ENCODE measurements at regions not wholly inside any gene's neighbourhood (a gene's known extent, or its start where the extent isn't known, plus 50 kb on each side); places are given as distances from the start of the nearest gene placed in this dataset.

DNA sequence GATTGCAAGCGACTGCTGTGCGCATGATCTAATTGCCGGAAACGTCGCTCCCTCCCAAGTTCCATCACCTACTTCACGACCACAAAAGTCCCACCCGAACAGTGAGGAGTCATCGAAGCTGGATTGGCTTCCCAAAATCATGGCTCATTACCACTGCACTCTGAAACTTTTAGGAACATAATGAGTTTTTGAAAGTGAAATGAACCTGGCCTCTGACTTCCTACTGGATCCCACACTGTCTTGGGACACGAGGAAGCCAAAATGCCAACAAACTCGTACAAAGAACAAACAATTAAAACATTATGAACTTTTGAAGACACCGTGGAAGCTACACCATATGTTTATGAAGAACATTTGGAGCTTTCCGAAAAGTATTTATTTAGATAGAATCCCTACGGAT is 334.8 kb upstream of the TMPO start:
- Histone ChIP-seq H3K9me3 (no peaks in the 10 kb centered on the region), H3K36me3 (no peaks in the 10 kb centered on the region), H3K27ac (no peak overlapping the region), H3K4me1 (no peaks in the 10 kb centered on the region), H3K27me3 (no peaks in the 10 kb centered on the region), H3K4me3 (replicated peaks in 1 of 3) (no peak overlapping the region)
- TF ChIP-seq, protein P1, sequence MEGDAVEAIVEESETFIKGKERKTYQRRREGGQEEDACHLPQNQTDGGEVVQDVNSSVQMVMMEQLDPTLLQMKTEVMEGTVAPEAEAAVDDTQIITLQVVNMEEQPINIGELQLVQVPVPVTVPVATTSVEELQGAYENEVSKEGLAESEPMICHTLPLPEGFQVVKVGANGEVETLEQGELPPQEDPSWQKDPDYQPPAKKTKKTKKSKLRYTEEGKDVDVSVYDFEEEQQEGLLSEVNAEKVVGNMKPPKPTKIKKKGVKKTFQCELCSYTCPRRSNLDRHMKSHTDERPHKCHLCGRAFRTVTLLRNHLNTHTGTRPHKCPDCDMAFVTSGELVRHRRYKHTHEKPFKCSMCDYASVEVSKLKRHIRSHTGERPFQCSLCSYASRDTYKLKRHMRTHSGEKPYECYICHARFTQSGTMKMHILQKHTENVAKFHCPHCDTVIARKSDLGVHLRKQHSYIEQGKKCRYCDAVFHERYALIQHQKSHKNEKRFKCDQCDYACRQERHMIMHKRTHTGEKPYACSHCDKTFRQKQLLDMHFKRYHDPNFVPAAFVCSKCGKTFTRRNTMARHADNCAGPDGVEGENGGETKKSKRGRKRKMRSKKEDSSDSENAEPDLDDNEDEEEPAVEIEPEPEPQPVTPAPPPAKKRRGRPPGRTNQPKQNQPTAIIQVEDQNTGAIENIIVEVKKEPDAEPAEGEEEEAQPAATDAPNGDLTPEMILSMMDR (IDR thresholded peaks at IDR 0.05): no peak
- TF ChIP-seq POLR2A (IDR thresholded peaks at IDR 0.05): no peak
- 85 to 91% methylated on average over 13 of the region's 13 CpGs for WGBS, 2 donors
- intact Hi-C loops (cut with DNase I): no loop called here
- no peak for DNase-seq

DNA sequence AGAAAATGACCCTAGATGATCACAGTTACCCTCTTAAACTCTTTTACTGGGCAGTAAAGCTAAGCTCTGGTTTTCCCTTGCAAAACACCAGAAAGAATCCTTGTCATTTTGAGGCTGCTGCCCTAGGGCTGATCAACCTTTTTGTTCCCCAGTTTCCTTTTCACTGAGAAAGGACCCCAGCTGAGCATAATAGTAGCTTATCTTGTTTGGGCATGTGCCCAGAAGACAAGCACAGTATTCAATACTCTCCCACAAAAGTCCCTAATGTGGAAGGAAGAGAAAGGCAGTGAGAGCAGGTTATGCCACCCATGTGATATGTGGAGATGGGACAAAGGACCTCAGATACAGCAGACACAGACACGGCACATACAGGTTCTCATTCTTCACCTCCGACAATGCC is 332.6 kb upstream of the TMPO start:
- no peak overlapping the region for H3K4me3 ChIP-seq (replicated peaks in 1 of 3)
- no peak overlapping the region for H3K27ac ChIP-seq
- no peaks in the 10 kb centered on the region for H3K9me3 ChIP-seq
- TF ChIP-seq, protein P1 (IDR thresholded peaks at IDR 0.05): no peak
- TF ChIP-seq POLR2A (IDR thresholded peaks at IDR 0.05): no peak
- intact Hi-C loops (cut with DNase I): no loop called here
- H3K27me3 ChIP-seq: no peaks in the 10 kb centered on the region
- DNase-seq: no peak
- 95 to 97% methylated on average over 2 of the region's 2 CpGs for WGBS, 2 donors
- no peaks in the 10 kb centered on the region for H3K36me3 ChIP-seq
- no peaks in the 10 kb centered on the region for H3K4me1 ChIP-seq

DNA sequence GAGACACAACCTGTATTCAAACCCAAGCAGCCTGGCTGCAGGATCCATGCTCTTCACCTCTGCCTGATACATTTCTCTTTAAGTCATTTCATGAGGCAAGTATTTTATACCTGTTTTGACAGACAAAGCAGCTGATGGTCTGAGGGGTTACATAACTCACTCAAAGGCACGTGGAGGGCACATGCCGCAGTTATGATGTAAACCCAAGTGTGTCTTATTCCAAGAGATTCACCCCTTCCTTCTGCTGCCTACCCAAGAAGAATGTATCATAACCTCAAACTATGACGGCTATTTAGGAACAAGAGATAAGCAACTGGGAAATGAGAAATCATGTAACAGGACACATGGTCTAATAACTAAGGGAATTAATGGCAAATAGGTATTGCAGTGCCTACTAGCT is 329.8 kb upstream of the TMPO start:
- Histone ChIP-seq H3K9me3 (no peaks in the 10 kb centered on the region), H3K36me3 (no peaks in the 10 kb centered on the region), H3K4me1 (no peaks in the 10 kb centered on the region), H3K27me3 (no peaks in the 10 kb centered on the region), H3K4me3 (replicated peaks in 1 of 3) (no peak overlapping the region), H3K27ac (no peak overlapping the region)
- no peak for TF ChIP-seq POLR2A (IDR thresholded peaks at IDR 0.05)
- TF ChIP-seq, protein P1 (IDR thresholded peaks at IDR 0.05): no peak
- WGBS, 2 donors: 69 to 70% methylated on average over 3 of the region's 3 CpGs
- intact Hi-C loops (cut with DNase I): no loop called here
- DNase-seq: no peak

DNA sequence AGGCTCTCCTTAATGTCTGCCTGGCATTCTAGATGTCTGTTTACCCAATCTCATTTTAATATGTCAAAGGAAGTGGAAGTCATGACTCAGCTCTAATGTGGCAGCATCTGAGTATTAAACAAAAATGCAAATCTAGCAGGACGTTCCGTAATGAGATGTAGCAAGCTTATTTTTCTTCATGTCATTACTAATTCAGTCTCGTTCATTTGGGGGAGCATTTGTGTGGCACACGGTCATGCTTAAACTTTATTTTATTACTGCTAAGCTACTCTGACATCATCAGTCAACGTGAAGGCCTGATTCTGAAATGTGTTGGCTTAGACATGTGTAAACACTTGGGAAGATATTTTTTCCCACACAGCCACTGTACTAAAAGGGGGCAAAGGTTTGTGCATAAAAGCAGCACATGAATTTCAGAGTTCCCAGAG is 326.7 kb upstream of the TMPO start:
- Histone ChIP-seq H3K27ac (no peak overlapping the region), H3K27me3 (no peaks in the 10 kb centered on the region), H3K9me3 (no peaks in the 10 kb centered on the region), H3K4me1 (no peaks in the 10 kb centered on the region), H3K4me3 (replicated peaks in 1 of 3) (no peak overlapping the region), H3K36me3 (no peaks in the 10 kb centered on the region)
- WGBS, 2 donors: 75 to 81% methylated on average over 5 of the region's 5 CpGs
- intact Hi-C loops (cut with DNase I): no loop called here
- TF ChIP-seq, protein P1 (IDR thresholded peaks at IDR 0.05): no peak
- no peak for TF ChIP-seq POLR2A (IDR thresholded peaks at IDR 0.05)
- DNase-seq: no peak

DNA sequence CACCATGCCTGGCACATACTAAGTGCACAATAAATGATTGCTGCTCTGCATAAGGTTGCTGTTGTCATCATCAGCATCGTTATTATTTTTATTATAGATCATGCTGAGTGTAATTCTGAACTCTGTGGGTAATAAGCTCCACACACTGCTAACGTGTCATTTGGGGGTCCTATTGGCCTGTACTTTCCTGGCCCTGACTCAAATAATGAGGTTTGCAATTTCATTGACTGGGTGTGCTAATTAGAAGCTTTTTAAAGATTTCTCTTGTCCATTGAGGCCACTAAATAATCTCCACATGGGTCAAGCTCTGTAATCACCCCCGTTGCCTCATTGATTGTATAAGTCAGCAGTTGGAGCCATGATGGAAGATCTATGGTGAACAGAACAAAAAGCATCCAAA is 320.8 kb upstream of the TMPO start:
- H3K4me3 ChIP-seq (replicated peaks in 1 of 3): no peak overlapping the region
- H3K36me3 ChIP-seq: no peaks in the 10 kb centered on the region
- 87 to 88% methylated on average over 3 of the region's 3 CpGs for WGBS, 2 donors
- H3K27ac ChIP-seq: no peak overlapping the region
- no peak for DNase-seq
- intact Hi-C loops (cut with DNase I): no loop called here
- H3K9me3 ChIP-seq: no peaks in the 10 kb centered on the region
- TF ChIP-seq, protein P1 (IDR thresholded peaks at IDR 0.05): no peak
- TF ChIP-seq POLR2A (IDR thresholded peaks at IDR 0.05): no peak
- no peaks in the 10 kb centered on the region for H3K27me3 ChIP-seq
- H3K4me1 ChIP-seq: no peaks in the 10 kb centered on the region

All from thyroid gland (tissue), 4 donors.